T-helper 1 cell treated with Interleukin-12 subunit alpha and Interleukin-12 subunit beta and Interleukin-4 antibody, amounts not matched to agents 30 ng/mL and 1 ng/mL, for 36 hours (primary cell): ENCODE measurements at regions not wholly inside any gene's neighbourhood (a gene's known extent, or its start where the extent isn't known, plus 50 kb on each side); places are given as distances from the start of the nearest gene placed in this dataset.

ENCODE experiments used
- intact Hi-C: fragments of 100-400 bp; cut with micrococcal nuclease; formaldehyde crosslinking; loops from one replicate; pipeline ENCODE4 v1.15.1; 2024

GRCh38 chr13:29664591-29664990 is 69.1 kb upstream of the SLC7A1 start:
- intact Hi-C loops: no loop called here

GRCh38 chr13:29654843-29655547 is 59.5 kb upstream of the SLC7A1 start:
- intact Hi-C loops: no loop called here

DNA sequence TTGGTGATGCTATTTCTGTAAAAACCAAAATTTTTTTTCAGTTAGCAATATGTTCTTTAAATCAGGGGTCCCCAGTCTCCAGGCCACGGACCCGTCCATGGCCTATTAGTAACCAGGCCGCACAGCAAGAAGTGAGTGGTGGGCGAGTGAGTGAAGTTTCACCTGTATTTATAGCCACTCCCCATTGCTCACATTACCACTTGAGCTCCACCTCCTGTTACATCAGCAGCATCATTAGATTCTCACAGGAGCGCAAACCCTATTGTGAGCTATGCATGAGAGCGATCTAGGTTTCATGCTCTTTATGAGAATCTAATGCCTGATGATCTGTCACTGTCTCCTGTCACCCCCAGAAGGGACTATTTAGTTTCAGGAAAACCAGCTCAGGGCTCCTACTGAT is 58.9 kb upstream of the SLC7A1 start:
- intact Hi-C loops: no loop called here

DNA sequence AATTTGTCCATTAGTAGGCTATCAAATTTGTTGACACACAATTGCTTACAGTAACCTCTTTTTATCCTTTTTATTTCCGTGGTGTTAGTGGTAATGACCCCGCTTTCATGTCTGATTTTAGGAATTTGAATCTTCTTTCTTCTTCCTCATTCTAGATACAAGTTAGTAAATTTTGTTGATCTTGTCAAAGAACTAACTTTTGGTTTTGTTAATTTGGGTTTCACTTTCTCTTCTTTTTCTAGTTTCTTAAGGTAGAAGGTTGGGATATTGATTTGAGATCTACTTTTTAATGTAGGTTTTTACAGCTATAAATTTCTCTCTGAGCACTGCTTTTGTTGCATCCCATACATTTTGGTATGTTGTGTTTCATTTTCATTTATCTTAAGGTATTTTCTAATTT is 53.3 kb upstream of the SLC7A1 start:
- intact Hi-C loops: loop anchor here (5.0 kb wide), 1 partner anchor 51 kb away; the partner anchor contains the start of gene SLC7A1
